H54 (cell line): ENCODE measurements at regions not wholly inside any gene's neighbourhood (a gene's known extent, or its start where the extent isn't known, plus 50 kb on each side); places are given as distances from the start of the nearest gene placed in this dataset.

Experiments used
- DNase-seq: peaks from one replicate; pipeline ENCODE4 v3.0.0; 2011; ENCODE audit warnings: low spot score, mixed read lengths; ENCODE audit not compliant: insufficient read length
- FAIRE-seq: peaks from 3 replicates; lab custom pipeline; 2011; peaks lifted over from hg19 to GRCh38; lab: Jason Lieb, UNC
- POLR2A ChIP-seq: IDR thresholded peaks from 2 replicates; pipeline ENCODE4 v1.6.1; 2011; ENCODE audit warnings: low read depth, mild to moderate bottlenecking, low read length

DNA sequence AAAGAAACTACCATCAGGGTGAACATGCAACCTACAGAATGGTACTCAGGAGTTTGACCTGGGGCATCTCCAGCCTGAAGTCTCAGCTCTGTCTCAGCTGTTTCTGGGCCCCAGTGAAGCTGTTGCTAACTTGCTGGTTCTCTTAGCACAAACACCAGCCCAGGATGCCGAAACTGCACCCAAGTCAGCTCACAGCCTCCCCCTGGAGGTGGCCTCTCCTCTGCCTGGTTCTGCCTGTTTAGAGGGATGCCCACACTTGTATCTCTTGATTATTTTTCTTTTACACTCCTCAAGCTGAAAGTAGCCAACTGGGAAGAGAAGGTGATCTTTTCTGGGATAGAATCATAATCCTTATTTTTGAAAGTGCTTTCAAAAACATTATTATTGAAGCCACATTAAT lies 289.0 kb upstream of the RASGRP1 start:
- TF ChIP-seq POLR2A = no peak
- no peak for FAIRE-seq
- DNase-seq = peak; percentile 7

DNA sequence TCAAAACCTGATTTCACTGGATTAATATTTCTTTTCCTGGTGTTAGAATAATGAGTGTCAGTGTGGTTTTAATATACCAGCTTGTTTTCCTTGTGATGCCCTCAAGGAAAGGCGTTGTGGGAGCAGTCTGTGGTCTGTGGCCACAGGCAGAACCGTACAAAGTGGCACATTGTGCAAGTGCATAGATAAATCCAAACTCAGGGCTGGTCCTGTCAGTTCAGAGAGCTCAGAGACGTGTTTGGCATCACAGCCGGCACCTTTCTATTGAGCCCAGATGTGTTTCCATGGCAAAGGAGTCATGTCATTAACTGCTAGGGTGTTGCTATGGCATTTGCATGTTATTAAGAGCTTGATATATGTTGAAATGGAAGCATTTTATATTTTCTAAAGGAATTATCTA lies 289.9 kb upstream of the RASGRP1 start:
- DNase-seq (no peak), FAIRE-seq (no peak)
- TF ChIP-seq POLR2A = no peak

DNA sequence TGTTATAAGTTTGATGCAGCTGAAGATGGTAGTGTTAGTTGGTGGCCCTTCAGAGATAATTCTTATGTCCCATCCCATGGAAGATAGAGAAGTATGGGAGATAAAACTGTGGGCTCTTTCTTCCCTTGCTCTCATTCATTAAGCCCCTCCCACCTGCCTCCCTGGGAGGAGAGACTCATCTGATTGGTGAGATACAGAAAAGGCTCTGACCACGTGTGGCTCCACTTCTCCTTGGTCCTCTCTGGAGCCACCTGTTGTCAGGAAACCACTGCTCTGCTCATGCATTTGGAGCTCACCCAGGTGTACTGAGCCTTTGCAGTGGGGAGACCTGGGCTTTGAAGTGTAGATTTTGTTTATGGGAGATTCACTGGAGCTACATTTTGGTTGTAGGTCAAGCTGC lies 293.2 kb upstream of the RASGRP1 start:
- FAIRE-seq (no peak), DNase-seq (no peak)
- TF ChIP-seq POLR2A = no peak

DNA sequence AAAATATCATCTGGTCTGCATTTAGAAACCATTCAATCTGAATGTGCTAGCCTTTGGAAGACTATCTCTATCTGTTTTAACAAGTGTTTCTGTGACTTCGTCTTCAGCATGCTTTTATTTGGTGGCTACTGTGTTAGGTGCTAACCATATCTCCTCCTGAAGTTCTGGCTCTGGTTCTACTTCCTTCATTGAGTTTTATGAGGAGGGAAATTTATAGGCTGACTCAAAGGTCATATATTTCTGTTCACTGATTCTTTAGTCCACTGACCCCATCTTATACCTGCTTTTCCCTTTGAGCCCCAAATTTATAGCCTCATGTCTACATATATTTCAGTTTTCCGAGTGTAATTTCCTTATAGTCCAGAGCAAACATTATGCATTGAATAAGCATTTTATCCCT lies 295.0 kb upstream of the RASGRP1 start:
- DNase-seq (no peak), FAIRE-seq (no peak)
- no peak for TF ChIP-seq POLR2A

DNA sequence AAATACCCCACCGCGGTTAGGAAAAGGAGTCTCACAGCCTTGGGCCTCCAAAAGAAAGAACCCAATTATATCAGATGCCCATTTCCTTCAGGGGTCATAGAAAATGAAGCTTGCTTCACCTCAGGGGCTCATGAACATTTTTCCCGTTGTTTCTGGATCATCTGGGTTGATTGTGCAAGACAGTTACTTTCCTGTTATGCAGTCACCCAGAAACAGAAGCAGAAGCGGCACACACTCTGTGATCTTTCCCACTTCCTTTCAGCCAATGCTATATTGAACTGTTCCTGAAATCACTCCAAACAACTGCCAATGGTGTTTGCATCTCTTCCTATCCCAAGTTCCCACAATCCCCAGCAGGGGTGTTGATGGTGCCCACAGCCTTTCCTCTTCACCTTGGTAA lies 295.6 kb upstream of the RASGRP1 start:
- DNase-seq (no peak), FAIRE-seq (no peak)
- no peak for TF ChIP-seq POLR2A

DNA sequence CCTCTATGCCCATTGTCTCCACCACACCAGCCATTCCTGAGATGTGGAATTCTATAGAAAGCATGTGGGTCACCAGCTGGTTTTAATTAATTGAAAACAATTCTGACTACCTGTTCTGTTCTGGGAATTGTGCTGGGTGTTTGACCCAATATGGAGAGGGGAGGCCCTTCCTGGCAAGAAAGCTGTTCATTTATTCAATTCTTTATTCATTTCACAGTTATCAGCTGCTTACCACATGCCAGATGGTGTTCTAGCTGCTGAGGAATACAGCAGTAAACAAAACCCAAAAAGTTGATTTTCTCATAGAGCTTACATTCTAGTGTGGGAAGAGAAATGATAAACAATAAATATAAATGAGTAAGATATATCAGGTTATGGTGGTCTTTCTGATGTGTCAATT lies 296.1 kb upstream of the RASGRP1 start:
- FAIRE-seq = no peak
- no peak for TF ChIP-seq POLR2A
- no peak for DNase-seq

DNA sequence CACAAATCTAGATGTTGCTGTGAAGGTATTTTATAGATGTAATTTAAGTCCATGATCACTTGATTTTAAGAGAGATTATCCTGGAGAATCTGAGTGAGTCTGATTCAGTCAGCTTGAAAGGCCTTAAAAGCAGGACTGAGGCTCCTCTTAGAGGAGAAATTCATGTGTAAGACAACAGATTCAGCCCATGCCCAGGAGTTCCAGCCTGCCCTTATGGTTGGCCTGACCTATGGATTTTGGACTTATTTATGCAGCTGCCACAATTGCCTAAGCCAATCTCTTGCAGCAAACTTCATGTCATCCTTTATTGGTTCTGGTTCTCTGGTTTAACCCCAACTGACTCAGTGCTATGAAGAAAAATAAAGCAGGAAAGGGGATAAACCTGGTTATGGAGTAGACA lies 296.5 kb upstream of the RASGRP1 start:
- no peak for FAIRE-seq
- no peak for TF ChIP-seq POLR2A
- DNase-seq = no peak

DNA sequence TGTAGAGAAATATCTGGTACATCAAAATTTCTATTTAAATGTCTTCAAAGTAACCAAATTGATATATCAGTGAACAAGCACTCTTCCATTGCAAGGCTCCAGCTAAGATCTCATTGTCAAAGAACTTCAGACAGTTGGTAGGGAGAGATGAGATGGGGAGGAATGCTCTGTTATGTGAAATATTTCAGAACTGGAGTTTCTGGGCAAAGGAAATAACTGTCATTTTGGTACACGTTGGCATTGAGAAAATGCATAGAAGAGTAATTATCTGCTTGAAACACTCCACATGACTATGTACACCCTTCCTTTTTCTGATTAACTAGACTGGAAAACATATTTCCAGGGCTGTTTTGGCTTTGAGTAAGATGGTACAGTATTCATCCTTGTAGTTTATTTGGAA lies 297.5 kb upstream of the RASGRP1 start:
- FAIRE-seq = no peak
- no peak for DNase-seq
- TF ChIP-seq POLR2A = no peak

DNA sequence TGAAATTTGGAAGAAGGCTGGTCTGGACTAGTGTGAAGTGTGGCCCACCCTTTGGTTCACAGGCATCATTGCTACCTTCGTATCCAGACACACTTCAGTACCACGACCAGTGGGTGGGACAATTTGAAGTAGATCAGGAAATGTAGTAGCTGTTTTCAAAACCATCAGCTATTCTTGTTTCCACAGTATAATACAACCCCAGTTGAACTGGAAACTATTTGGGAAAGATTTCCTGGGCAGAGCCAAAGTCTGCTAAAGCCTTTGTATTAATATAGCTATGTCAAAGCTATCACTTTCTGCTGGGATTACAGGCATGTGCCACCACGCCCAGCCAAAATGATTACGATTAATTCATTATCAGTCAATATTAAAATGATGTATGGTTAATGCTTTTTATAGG lies 298.8 kb upstream of the RASGRP1 start:
- no peak for FAIRE-seq
- no peak for TF ChIP-seq POLR2A
- DNase-seq = no peak

DNA sequence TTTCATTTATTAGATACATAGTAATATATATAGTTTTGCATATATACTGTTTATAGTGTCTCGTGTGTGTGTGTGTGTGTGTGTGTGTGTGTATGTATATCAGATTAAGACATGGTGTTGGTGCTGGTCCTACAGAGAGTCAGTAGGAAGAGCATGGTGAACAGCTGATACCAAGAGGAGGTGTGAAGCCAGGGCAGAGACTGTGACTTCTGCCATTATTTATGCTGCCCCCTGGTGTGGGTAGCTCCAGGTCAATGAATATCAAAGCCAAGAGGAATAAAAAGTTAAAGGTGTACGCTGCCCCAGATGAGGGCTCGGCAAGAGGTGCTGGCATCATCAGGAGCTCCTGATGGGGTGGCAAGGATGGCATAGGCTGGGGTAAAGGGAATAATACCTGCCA lies 299.5 kb upstream of the RASGRP1 start:
- DNase-seq (no peak), FAIRE-seq (no peak)

DNA sequence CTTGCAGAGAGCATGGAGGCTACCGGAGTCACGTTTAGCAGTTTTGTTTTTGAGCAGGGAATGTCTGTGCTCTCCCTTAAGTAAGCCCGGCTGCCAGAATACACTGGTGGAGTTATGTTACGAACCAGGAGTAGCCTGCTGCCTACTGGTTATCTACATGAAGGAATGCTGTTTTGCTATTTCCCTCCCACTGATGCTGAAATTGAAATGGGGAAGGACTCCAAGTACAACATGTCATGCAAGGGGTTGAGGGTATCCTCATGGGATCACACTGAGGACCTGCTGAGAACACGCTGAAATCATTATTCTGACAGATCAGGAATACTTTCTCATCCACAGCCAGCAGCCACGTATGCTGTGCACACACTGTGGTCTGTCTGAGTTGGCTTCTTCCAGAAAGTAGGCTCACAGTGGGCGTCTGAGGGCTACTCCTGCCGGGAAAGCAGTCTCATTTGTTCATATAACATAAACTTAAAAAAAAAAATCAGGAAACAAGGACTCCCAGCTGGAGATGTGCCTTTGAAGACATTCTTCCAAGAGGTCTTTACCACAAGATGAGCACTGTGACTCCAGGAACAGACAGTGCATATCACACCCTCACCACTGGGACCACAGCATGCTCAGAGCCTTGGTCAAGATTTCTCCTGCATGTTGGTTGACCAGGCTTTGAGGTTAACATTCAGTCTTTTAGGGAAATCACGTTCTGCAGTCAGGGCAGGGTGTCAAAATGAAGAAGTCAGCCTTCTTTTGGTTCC lies 300.4 kb upstream of the RASGRP1 start:
- DNase-seq = no peak
- FAIRE-seq = no peak
- no peak for TF ChIP-seq POLR2A

More for the DNA sequence above, 299.5 kb upstream of the RASGRP1 start:
- no peak for TF ChIP-seq POLR2A

DNA sequence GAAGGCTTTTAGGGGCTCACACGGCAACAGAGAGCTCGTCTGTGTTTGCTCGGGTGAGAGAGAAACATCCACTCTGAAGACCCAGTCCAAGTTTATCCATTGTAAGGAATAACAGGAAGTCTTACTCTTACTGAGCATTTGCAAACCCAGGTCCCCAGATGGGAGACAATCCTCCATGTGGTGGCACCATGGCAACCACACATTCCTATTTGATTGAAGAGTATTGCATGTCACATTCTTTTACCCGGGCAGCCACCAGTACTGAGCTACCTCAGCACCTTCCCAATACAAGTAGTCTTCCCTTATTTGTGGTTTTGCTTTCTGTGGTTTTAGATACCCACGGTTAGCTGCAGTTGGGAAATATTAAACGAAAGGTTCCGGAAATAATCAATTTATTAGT lies 302.9 kb upstream of the RASGRP1 start:
- no peak for TF ChIP-seq POLR2A
- DNase-seq (no peak), FAIRE-seq (no peak)

DNA sequence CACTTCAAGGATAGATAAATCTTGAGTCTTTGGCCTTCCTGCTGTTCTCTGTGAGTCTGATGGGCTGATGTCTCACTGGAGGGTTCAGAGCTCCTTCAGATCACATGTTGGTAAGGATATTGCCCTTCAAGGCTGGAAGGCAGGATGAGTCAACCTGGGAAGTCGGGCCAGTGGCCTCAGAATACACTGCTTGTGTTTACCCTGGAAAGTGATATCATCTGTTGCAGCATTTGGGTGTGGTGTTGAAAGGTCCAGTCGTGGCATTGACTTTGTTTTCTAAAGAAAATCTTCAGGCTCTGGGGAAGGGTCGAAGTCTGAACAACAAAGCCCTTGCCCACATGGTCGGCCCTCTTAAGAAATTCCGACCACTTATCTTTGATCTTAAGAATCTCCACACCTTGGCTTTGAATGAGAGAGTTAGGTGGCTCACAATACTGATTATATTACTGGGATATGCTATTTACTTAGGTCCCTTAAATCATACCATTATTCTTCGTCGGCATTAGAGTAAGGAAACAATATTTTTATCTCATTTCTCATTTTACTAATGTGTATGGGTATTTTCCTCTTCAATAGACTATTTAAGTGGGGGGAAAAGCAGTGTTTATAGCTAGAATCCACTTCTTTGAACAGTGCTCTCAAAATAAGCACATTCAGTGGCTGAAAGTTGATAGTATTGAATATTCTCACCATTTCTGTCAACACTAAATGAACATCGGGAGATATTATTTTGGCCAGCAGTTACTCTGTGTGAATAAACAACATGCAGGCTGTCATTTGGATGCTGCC lies 303.9 kb upstream of the RASGRP1 start:
- DNase-seq (peak; percentile 70), FAIRE-seq (peak; percentile 96)
- TF ChIP-seq POLR2A = no peak

DNA sequence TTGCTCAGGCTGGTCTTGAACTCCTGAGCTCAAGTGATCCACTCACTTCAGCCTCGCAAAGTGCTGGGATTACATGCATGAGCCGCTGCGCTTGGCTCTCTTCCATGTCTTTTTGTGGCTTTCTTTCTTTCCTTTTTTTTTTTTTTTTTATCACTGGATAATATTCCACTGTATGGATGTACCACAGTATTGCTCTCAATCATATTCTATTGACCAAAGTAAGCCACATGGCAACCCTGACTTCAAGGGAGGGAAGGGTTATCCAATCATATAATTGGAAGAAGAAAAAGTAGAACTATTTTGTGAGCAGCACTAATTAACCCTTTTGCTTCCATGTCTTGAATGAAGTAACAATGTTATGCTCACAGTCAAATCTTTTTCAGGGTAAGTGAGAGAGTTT lies 307.0 kb upstream of the RASGRP1 start:
- DNase-seq (no peak), FAIRE-seq (no peak)
- no peak for TF ChIP-seq POLR2A

DNA sequence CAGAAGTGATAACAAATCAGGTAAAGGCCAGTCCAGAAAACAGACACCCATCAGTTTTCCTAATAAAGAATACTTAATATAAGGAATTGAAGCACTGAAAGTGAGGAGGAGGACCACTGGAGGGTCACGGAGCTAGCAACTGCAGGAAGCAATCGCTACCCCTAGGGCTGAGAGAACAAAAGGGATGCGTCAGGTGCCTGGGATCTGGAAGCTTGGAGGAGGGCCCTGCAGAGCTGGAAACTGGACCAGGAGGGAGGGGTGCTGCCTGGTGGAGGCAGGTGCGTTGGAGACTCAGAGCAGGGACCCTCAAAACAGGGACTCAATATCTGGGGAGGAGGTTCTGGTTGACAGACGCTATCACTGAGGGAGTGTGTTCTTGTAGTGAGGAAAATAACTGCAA lies 308.1 kb upstream of the RASGRP1 start:
- TF ChIP-seq POLR2A = no peak
- FAIRE-seq (no peak), DNase-seq (no peak)

DNA sequence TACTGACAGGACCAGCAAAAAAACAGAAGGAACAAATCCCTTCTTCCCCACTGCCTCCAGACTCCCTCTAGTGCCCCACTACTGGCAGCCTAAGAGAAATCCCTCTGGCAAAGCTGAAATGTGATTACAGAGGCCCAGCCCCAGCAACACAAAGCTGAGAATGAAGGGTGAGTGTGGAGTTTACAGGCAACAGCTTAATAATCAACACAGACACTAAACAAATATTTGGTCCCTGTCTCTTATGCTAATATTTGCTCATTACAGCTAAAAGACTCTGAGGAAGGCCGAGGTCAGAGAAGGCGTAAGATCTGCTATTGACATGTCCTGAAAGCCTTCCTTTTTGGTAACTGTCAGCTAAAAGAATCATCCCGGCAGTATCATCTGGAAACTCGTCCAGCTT lies 308.5 kb upstream of the RASGRP1 start:
- TF ChIP-seq POLR2A = no peak
- FAIRE-seq (no peak), DNase-seq (no peak)
